SHP77 treated with DMSO at 0.1 percent for 48 hours (cell line): ENCODE measurements at regions not wholly inside any gene's neighbourhood (a gene's known extent, or its start where the extent isn't known, plus 50 kb on each side); places are given as distances from the start of the nearest gene placed in this dataset.
"Not testable (repeated sequence)": the region's sequence is repeated elsewhere in the genome, so short reads cannot be mapped to it uniquely, and the experiment has no call there.

Source experiments
- DNase-seq: peaks from one replicate; lab custom pipeline; 2025; lab: John Stamatoyannopoulos, UW

DNA sequence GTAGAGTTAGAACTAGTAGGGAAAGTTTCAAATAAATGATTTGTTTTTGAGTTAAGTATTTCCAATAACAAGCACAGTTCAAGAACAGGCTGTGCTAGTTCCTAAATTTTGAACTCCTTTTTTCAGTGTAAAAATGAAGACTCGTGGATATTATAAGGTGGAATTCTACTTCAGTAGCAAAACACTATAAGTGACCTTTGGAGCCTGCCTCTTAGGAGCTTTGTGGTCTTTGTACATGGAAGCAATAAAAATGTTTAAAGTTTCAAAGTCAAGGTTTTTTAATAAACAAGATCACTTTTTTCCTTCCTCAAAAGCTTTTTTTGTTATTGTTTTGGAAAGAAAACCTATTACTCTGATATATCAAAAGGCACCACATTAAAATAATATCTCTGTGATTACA, 292.4 kb upstream of the VWC2 start:
- no peak for DNase-seq

DNA sequence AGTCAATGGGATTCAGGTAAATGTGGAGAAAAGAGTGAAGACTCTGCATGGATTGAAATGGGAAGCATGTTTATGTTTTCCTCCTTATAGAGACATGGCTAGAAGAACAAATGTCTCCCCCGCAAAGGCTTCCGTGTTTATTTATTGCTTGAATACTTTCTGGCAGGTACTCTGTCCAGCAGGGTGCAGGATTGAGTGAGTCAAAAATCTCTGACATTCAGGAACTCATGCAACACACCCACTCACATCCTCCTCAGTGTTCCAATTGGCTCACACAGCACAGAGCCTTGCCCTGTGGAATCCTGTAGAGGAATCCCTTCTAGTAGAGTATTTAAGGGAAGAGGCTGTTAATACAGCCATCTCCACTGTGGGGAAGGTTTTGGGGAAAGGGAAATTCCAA, 290.3 kb upstream of the VWC2 start:
- DNase-seq: no peak

DNA sequence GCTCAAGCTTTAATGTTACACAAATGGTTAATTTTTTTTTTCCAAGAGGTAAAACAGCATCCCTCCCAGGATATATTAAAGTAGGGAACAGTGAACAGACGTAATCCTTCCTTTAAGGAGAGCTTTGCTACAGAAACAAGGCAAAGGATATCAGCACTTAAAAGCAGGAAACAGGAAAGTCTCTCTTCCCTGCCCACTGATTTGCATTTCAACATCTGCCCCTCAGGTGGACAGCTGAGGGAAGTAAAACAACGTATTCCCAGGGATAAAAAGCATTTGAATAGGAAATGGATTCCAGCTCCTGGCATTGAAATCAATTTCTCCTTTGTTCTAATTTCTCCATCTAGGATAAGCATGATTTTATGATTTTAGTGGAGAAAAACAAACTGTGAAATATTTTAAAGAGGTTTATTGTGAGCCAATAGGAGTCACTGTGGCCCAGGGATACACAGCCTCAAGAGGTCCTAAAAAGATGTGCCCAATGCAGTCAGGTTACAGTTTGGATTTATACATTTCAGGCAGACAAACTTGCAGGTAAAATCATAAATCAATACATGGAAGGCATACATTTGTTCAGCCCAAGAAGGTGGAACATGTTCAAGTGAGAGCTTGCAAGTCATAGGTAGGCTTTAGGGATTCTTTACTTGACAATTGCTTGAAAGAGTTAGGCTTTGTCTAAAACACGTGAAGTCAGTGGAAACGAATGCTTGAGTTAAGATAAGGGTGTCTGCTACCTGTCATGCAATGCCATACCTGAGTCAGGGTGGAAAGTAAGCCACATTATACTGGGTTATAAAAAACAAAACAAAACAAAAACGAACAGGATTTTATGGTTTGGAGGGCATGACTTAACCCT, 286.2 kb upstream of the VWC2 start:
- no peak for DNase-seq

DNA sequence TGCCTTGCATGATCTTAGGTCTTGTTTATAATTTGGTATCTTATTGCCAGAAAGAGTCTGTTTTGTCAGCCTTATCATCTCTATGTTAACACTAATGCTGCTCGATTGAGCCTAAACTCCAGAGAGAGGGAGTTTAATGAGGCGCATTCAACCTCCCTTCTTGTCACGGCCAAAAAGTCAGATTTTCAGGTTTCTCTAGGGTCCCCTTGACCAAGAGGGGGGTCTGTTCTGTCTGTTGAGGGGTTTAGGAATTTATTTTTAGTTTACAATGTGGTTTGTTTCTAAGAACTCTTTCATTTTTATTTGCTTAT, 285.7 kb upstream of the VWC2 start:
- no peak for DNase-seq

DNA sequence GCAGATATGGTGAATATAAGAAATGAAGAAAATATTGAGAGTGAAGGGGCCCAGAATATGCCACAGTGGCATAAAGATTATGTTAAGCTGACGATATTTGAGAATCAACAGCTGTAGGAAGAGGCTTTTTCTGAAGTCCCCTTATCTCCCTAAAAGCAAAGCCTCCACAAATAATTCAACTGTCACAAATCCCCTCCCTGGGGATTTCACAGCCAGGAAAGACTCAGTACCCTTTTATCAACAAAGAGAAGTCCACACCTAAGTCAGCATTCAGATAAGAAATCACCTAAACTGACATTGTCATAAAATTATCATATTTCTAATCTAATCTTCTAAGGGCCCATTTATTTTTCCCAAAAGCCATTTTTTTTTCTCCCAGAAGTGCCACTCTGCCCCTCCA, 284.9 kb upstream of the VWC2 start:
- no peak for DNase-seq

DNA sequence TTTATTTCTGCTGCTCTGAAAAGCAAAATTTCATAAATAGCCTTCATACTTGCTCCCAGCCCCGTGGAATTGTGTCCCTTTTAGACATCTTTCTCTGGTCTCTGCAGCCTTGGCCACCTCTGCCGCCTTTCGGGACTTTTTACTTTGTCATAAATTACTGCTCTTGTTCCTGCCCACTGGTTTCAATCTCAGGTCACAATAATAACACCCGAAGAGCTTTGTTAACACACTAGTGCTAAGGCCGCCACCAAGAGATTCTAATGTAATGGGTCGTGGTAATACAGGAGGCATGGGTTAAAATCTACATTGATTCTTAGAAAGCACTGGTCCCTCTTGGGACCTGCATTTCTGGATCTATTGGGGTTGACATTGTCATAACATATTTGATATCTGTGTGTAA, 276.0 kb upstream of the VWC2 start:
- DNase-seq: no peak

DNA sequence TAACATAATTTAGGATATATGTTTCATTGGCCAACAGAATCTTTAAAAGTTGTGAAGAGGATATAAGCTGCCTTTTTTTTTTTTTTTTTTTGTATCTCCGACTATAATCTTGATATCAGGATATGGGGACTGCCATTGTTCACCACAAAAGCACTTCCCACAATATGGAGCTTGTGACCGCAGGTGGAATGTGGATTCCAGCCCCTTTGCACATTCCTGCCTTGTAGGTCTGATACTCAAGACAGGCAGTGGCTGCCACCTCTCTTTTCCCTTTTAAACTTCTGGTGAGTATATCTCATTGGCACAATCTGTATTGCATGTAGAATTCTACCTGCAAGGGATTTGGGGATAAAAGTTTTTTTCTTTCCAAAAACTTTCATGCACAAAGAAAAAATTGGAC, 272.7 kb upstream of the VWC2 start:
- DNase-seq: no peak

DNA sequence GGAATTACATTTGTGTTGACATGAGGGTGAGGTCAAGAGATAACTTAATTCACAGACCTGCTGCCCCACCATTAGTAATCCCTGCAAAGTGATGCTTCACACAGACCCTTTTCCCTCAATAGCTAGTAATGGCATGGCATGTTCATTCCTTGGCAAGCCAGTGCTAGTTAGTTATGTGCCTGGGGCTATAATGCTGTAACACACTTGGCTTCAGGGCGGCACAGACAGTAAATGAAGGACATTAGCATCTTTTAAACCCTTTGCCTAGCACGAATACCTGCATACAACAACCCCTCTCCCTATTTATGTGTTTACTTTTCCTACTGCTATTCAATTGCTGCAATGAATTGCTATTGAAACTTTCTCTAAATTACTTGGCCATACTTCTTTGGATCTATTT, 266.2 kb upstream of the VWC2 start:
- DNase-seq: not testable (repeated sequence)

DNA sequence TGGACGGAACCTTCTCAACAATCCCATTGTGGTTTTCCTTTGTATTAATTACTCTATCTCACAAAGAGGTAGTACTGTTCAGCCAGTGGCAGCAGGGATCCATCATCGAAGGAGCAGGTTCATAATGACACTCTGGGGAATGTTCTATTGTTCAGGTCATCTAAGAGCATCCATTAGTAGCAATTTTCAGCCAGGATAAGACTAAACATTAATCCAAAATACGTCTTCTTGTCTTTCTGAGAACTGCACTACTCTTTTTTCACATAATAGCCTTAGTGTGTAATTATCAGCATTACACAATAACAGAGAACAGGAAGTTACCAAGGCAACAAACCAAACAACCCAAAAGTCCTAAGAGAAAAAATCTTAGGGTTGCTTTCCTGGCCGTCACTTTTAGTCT, 259.5 kb upstream of the VWC2 start:
- no peak for DNase-seq

DNA sequence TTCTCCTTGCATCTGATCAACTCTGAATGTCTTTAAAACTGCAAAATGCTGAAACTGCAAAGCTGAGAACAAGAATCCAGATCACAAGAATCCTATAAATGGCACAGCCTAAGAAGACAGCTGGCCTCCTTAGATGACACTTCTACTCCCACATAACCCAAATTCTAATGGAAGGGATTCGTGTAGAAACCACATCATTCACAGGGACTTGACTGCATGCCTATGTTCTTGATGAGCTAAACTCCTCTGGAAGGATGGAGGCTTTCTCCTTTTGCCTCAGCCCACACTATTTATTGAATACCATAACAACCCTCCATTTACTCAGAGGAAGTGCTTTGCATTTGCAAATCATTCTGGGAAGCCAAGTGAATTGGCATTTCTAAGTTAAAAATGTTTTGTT, 252.5 kb upstream of the VWC2 start:
- no peak for DNase-seq

DNA sequence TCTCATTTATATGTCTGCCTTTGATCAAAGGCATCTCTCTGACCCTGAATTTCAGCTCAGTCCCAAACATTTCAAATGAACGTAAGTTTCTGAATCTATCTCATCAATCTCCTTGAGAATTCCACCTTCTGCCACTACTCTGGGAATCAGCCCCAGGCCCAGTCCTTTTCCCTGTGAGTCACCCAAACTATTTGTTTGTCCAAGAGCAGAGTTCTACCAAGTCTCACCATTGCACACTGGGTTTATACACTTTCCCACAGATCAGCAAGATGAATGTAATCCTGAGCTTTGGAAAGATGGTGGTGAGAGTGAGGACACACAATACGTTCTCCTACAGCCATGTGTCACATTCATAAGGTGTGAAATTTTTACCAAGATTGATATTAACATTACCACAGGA, 251.3 kb upstream of the VWC2 start:
- DNase-seq: no peak

DNA sequence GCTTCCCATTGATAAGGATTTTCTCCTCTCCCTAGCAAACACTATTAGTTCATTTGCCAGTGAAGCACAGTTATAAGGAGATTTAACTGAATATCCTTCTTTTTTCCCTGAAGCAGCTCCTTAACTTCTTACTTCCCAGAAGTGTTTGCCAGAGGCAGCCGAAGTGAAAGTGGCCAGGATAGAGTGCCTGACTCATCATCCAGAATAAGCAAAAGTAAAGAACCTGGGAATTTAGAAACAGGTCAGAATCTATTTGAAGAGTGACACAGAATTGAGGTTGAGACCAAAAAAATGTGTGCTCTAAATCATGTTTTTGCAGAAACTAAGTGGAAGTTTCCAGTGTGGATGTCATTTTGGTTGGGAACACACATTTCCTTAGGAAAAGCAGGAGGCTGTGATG, 249.6 kb upstream of the VWC2 start:
- DNase-seq: no peak

DNA sequence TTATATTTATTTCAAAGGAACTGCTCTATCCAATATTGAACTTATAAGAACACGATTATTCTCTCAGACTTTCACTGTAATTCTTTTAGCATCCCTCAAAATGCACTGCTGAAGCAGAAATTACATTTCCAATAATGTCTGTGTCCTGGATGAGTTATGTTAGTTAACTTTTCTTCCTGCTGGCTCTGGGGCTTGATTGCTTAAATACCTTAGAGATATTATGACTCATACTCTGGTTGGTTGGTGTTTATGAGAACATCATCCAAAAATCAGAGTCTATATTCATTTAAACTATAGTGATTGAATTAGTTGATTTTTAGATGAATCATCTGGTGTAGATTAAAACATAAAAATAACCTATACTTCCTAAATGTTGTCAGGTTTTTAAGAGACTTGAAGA, 246.3 kb upstream of the VWC2 start:
- DNase-seq: no peak

DNA sequence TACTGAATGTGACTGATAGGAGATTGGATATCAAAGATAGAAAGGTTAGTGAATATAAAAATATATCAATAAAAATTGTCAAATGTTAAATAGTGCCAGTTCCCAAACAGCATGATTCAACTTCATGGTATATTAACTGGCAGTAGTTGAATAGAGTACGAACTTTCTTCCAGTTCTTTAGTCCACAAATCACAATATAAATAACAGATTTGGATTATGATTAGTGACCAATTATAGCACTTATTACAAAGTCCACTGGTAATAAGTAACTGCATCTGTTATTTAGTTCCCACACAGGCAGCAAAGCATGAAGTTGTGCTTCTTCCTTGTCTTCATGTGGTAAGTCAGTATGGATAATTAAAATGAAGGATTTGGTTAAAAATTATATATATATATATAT, 243.0 kb upstream of the VWC2 start:
- no peak for DNase-seq

DNA sequence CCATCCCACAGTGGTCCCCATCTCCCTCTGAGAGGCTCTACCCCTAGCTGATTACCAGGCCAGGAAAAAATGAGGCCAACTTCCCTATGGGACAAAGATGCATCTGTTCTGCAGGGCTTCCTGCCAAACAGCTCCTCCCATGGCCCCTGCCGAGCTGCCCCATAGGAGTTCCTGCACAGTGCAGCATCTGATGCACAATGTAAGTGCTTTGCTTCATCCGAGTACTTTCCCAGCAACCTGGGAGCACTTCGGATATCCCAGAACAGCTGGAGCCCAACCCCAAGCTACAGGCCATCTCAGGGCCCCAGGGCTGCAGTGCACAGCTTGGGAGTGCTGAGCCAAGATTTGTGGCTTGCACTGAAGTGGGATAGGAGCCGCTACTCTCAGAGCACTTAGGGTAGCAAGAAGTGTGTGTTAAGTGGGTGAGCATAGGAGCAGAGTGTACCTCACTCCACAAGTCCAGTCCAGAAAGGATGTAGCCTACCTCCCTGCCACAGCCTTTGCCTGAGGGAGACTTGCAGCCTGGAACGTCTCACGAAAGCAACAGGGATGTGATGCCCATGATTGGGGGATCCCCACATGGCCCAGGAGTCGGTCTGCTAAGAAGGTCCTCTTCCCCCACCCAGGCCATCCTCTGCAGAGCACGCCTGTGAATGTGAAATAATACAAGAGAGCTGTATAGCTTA, 209.6 kb upstream of the VWC2 start:
- DNase-seq: no peak

DNA sequence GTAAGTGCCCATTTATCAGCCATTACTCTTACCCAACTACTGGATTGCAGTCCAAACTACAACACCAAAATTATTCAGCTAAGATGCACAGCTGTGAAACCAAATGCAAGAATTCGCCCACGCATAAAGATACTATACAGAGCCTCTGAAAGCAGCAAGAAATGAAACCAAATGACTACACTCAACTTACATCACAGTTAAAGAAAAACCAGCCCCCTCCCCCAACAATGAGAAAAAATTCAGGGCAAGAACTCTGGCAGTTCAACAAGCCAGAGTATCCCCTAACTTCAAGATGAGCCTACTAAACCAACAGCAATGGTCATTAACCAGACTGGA, 209.1 kb upstream of the VWC2 start:
- DNase-seq: no peak

DNA sequence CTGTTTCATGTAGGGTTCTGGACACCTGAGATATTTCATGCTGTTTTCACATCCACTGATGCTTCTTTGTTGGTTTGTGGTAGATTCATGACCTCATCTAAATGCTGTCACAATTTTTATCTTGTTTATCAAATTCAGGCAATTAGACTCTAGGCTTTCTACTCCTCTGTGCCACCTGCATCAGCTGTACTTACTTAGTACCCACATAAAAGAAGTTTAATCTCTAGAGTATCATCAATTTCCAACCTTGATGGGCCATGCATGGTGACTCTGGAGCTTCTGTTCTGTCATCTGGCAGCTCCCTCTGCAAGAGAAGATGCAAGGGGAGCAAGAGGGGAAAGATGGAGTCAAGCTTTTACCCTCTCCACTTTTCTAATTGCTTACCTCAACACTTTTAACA, 195.9 kb upstream of the VWC2 start:
- no peak for DNase-seq

DNA sequence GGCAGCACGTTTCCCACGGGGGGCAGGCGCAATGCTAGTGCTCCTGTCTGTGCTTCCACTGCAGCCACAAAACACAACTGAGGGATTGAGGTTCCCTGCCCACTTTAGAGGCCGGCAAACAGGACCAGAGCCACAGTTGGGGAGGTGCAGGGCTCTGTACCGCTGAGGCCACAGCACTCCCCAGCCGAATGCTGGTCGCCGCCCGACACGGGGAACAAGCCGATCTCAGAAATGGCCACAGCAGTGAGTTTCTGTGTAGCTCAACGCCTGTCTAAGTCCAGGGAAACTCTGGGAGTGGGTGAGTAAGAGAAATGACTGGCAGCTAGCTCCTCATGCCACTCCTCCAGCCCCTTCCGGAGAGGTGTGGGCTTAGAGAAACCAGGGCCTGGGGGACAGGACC, 194.0 kb upstream of the VWC2 start:
- DNase-seq: no peak

DNA sequence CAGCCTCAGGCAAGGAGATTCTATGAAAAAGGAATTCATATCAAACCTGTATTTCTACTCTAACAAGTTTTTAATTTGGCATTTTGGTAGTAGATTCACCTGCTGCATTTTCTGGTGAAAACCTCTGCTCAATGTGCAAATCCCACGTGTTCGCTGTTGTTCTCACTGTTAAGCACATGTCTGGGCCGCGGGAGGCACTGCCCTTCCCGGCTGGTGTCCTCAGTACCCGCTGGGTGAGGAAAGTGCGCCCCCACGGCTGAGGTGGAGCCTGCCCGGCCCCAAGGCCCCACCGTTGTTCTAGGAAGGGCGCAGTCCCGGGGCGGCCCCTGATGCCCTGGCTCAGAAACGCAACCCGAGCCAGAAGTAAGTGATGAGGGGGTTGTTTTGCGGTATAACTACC, 193.4 kb upstream of the VWC2 start:
- DNase-seq: no peak

DNA sequence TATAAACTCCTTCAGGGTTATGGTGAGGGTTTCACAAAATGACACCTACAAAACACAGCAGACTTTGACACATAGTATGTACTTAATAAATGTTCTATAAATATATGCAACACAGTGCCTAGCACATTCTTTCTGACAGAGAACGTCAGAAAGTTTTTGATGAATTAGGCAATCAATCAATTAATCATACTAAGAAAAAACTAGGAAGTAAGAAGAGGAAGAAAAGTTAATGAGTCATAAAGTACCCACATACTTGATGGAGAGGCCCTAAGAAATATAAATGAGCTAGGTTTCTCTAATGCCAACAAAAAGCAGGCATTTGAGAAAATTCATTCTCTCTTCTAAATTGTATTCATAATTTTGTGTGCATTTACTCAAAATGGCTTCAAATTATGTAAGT, 192.7 kb upstream of the VWC2 start:
- DNase-seq: no peak

DNA sequence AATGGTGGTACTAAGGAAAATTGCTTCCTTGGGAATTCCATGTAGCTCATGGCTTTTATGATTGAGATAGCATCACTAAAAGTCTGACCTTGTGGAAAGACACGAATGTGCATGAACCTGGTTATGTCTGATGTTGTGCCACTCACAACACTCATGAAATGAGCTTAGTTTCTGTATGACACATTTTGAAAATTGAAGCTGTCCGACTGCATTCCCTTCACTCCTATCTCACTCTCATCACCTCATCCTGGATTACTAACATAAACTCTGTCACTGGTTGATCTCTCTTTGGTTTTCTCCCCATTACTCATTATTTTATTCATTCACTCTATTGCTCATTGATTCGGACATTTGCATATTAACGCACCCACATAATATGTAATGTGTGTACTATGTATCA, 190.0 kb upstream of the VWC2 start:
- no peak for DNase-seq

DNA sequence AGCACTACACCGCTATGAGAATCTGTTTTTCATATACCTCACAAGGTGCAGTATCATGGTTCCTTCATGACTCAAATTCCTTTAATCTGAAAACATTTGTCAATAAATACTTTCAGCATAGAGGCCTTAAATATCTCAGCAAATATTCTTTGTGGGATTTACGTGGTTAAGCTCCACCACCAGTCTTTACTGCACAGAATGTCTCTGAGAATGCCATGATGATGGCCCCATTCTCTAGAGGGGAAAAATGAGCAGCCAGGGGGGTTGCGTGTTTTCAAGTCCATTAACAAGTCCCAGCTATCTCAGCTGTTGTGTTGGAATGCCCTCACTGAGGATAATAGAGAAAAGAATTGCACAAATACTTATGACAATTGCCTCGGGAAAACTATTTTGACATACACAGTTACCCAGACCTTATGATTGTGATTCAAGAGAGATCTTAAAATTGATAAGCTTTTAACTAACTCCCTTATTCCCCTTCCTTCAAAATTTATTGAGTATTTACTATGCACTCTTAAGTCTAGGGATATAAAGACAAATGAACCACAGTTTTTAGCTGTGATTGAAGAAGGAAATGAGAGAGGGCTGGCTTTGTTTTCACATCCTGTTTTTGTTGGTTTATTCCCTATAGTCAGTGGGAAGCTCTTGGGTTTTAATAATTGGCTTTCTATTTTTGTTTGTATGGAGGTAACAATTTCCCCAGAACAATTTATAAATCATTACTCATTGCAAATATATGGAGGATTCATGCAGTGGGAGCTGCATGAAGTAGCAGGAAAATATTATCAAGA, 176.5 kb upstream of the VWC2 start:
- no peak for DNase-seq

DNA sequence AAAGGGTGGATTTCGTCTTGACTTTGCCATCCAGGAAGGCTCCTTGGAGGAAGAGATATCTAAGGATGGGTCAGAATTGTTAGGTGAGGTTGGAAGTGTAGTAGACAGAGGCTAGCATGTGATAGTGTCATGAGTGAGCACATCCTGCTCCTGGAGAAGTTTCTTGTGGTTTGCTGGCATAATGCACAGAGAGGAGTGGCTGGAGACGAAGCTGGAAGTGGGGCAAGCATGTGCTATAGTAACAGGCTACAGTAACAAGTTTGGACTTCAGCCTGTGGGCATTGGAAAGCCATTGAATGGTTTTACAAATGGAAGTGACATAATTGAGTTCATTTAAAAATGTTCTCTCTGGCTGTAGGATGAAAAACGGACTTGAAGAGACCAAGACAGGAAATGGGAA, 175.6 kb upstream of the VWC2 start:
- no peak for DNase-seq
